Left kidney (tissue), 1 donor: ENCODE measurements at regions not wholly inside any gene's neighbourhood (a gene's known extent, or its start where the extent isn't known, plus 50 kb on each side); places are given as distances from the start of the nearest gene placed in this dataset.
"Not testable (repeated sequence)": the region's sequence is repeated elsewhere in the genome, so short reads cannot be mapped to it uniquely, and the experiment has no call there.

Experiments
- DNase-seq: peaks from one replicate; pipeline ENCODE4 v3.0.0-alpha.2; 2013

DNA sequence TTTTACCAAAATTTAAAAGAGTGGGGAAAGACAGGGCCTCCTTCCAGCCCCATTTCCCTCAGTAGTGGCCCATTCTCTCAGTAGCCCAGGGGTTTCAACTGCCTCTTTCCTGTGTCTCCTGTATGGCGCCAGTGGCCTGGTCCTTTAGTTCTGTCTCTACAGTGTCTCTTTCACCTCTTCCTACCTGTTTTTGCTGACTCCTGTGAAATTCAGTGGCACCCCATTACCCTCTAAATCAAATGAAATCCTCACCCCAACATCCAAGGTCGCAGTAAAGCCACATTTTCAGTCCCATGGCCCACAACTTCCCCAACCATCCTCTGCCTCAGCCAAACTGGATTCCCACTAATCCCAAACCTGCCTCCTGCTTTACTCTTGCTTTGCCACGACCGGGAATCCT is 200.7 kb downstream of the IPMK start:
- no peak for DNase-seq

DNA sequence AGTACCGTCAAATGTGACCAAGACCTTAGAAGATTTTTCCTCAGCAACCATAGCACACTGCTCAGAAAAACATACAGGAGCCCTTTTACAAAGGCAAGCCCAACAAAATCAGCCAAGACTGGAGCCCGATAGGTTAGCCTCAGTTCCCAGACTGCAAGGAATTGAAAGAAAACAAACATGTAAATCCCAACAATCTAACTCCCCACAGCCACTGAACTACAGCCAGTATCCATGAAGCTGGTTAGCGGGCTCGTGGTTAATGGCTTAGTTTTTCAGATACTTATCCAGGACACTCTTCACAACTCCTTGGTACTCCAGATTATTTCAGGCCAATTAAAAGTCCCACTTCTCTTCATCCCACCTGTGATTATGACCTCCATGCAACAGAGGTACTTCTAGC is 201.6 kb downstream of the IPMK start:
- no peak for DNase-seq

DNA sequence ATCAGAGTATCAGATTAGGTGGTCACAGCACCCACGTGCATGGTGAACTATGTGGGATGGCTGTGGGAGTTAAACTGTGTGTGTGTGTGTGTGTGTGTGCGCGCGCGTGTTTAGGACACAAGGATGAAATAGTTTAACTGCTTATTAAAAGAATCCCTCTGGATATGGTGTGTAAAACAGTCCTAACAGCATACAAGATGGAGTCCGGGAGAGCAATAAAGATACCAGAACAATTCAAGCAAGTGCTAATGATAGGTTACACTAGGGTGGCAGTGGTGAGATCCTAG is 202.2 kb downstream of the IPMK start:
- DNase-seq: no peak

DNA sequence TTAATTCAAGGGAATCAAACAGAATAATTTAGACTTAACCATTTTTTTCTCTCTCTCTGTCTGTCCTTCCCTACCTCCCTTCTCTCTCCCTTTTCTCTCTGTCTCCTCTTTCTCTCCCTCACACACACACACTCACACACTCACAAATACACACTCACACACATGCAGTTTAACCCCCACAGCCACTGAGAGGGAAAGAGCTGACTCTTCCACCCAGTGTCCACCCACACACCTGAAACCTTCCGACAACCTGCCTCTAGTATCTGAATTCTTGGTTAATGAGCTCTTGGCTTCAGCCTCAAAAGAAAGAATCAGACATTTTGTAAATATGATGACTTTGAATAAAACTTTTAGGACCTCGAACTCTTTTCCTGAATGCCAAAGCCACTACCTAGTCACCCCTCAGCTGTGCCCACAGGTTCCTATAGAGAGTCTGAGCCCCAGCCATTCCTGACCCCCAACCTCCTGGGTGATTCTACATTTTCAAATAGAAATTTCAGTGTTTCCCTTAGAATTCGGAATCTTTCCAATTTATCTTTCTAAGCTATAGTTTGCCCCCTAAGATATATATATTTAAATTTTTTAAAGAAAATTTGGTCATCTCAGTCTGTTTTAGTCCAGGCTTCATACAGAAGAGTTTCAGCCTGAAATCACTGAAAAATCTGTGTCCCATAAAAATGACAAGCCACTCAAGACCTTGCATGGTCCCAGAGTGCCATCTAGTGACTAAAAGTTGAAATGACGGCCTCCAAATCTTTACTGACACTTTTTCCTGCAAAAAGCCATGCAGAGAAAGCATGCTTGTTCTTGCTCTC is 202.8 kb downstream of the IPMK start:
- peak; percentile 72 for DNase-seq

DNA sequence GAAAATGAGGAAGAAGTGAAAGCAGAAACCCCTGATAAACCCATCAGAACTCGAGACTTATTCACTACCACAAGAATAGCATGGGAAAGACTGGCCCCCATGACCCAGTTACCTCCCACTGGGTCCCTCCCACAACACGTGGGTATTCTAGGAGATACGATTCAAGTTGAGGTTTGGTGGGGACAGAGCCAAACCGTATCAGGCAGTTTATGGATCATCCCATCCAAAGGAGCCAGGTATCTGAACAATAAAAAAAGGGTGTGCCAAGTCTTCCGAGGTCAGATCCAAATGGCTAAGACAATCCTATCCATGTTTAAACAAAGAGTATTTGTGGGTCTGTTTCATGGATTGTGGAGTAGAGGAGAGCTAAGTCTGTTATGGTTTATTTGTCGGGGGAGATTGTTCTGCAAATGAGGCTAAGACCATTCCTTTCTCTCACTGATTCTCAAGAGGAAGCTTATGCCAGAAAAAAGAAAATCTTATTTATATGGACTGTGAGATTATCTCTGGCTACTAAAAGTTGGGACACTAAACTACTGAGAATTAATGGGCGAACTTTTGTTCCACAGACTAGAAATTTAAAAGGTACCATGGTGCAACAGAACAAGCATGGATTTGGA is 203.7 kb downstream of the IPMK start:
- DNase-seq: no peak

DNA sequence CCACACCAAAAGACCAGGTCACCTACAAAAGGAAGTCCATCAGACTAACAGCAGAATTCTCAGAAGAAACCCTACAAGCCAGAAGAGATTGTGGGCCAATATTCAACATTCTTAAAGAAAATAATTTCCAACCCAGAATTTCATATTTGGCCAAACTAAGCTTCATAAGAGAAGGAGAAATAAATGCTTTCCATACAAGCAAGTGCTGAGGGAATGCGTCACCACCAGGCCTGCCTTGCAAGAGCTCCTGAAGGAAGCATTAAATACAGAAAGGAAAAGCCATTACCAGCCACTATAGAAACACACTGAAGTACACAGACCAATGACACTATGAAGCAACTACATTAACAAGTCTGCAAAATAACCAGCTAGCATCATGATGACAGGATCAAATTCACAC is 209.0 kb downstream of the IPMK start:
- DNase-seq: not testable (repeated sequence)

DNA sequence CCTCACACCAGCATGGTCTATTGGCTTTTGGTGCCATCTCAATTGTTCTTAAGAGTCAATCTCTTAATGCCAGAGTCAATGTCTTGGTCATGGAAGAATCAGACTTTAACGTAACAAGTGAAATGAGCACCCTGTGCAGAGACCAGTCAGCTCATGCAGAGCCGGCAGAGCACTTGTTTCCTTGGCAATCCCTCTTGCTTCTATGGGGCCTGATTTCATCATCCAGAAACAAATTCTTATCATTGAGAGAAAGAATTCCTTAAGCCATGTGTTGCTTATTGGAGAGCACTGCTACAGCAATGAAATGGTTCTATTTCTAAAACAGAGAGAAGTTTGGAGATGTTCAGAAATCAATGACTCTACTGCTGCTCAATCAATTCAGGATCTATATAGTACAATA is 212.8 kb downstream of the IPMK start:
- DNase-seq: no peak

DNA sequence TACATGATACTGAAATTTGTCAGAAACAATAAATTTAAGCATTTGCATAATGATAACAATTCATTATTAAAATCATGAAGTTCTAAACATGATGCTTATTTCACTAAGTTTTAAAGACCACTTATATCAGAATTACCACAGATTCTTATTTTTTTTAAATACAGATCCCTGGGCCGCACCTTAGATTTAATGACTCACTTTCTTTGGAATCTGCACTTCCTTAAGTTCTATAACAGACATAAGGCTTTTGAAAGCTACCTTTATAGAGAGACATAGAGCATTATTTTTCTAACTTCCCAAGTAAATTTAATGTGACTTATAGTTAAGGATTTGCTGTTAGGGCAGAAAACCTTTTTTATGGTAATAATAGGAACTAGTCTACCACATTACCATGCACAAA is 214.9 kb downstream of the IPMK start:
- no peak for DNase-seq

DNA sequence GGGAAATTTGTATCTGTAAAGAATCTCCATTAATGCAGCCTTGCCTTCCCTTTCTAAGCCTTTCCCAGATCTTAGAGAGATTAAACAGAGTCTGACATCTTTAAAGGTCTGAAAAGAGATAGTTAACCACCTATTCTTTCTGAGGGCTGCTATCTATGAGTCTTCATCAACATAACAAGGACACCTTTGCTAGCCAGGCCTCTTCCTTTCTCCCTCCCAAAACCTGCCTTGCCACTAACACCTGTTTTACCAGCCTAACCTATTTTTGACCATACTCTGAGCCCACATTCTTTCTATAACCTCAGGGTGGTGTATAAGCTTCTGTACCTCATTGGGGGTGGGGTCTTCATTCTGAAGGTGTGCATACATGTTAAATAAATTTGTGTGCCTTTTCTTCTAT is 217.1 kb downstream of the IPMK start:
- DNase-seq: no peak

DNA sequence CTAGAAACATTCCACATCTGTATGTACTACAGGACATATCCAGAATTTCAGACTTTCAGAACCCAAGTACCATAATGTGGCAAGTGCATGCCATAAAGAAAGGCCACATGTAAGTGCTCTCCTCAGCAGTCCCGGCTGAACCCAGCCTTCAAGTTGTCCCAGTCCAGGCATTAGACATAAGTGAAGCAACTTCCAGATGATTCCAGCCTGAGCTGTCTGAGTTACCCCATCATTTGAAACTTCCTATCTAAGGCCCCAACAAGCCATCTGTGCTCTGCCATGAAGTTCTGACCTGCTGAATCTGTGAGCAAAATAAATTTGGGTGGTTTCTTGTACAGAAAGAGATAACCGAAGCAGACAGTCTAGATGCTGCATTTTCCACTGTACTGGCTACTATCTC is 218.8 kb downstream of the IPMK start:
- DNase-seq: no peak

DNA sequence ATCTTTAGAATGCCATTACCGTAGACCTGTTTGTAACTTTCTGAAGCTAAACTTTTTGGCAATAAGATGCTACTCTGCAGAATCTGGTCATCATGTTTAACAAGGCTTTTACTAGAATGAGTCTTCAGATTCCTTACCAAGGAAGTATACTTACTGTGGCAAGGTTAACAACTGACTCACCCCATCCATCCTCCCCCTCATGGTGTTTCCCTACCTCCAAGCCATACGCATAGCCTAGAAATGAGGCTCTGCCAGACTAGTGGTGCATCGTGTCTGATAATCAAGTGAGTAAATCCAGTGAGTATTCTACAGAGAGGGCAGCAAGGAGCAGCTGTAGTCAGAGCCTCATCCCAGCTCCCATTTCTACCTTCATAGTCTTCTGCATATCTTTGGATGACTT is 223.6 kb downstream of the IPMK start:
- DNase-seq: no peak

DNA sequence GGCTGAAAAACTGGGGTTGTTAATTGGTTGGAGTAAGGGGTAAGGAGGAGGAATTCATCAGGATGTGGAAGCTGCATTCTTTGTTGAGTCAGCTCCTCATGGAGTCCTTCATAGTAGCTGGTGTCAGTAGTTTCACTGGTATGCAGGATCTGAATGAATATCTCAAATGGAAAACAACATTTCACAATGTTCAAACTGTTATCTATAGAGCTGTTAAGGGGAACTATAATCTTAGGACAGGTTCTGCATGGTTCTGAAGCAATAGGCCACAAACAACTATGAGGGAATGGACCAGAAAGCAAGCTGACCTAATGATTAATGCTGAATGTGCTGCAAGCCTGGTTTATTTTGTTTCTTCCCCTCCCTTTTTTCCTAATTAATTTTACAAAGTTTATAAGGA is 225.8 kb downstream of the IPMK start:
- no peak for DNase-seq

DNA sequence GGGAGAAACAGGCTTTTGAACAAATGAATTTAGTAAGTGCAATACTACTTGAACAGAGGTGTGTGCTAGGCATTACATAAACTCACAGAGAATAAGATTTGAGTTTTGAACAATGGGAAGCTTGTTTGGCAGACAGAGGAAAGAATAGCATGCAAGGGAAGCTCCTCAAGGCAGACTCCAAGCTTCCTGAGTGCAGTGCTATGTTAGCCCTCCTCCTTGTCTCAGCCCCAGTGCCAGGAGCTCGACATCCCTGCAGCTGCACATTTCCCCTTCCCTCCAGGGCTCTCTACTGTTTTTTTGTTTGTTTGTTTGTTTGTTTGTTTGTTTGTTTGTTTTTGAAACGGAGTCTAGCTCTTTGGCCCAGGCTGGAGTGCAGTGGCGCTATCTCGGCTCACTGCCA is 237.5 kb downstream of the IPMK start:
- DNase-seq: no peak

DNA sequence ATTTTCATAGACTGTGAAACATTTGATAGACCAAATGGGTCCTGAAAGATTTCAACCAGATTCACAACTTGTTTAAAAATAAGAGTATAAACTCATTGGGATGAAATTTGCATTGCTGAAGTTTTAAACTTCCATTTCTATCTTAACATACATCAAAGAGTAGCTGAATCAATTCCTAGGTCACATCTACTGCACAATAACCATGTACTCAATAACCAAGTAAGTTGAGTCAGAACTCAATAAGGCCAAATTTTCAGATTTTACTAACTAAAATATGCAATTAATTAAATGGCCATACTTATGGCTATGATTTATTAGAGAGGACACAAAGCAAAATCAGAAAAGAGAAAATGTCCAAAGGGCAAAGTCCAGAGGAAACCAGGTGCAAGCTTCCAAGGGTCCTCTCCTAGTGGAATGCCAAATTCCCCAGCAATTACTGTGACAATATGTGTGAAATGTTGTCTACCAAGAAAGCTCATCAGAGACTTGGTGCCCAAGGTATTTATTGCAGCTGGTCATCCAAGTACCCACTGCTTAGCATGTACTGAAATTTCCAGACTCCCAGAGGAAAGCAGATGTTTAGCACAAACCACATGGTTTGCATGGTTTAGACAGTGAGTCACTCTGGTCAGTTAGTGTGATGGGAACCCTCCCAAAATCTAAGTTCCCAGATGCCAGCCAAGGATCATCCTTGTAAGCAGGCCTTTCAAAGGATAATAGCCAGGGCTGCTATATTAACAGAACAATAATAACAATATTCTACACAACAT is 238.9 kb downstream of the IPMK start:
- no peak for DNase-seq

DNA sequence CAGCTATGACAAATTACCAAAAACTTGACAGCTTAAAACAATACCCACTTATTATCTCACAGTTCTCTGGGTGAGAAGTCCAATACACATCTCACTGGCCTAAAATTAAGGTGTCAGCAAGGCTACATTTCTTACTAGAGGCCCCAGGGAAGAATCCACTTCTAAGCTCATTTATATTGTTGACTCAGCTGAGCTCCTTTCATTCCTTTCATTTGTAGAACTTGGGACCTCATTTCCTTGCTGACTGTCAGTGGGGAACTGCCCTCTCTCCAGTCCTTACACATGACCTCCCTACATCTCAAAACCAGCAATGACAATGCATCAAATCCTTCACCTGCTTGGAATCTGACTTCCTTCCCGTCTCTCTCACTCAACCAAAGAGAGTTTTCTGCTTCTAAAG is 240.3 kb downstream of the IPMK start:
- no peak for DNase-seq

DNA sequence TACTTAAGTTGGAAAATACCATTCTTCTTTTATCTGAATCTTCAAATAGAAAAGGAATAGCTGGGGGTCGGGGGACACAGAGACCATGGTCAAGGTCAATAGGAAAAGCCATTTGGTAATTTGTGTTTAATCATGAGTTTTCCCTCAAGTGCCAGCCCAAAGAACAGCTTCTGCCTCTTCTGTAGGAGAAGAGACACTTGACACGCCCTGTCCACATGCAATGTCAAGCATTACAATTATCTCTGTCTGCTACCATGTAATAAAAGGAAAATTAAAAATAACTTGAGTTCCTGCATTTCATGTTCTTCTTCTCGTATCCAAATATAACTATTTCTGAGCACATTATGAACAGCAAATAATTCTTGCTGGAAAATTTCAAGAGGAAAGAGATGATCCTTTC is 241.7 kb downstream of the IPMK start:
- no peak for DNase-seq

DNA sequence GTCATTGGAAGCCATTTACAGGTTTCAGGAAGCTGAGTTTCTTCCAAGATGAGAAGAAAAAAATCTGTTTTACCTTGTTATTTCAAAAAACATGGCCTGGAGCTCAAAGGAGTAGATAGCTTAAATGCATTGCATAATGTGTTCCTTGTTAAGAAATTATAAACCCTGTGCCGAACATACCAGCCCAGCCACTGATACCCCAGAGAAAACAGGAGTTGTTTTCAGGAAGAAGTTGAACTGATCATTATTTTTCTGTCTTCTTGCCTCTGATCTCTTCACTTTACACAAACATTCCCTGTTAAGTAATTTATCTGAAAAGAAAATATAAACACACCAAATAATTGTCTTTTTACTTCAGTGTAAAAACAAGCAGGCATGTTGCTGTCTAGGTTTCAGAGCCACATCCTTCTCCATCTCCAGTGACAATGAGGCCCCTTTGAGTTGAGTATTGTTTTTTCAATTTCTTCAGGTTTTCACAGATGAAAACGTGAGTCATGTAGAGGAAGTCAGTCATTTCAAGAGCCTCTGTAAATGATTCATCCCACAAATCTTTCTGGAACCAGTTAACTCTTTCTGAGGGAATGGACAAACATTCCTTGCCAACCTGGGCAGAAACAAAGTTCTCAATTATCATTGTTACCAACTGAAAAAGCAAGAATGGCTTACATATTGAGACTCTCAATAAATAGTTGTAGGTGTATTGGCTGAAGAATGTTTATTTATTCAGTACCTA is 244.2 kb downstream of the IPMK start:
- DNase-seq: peak; percentile 8

DNA sequence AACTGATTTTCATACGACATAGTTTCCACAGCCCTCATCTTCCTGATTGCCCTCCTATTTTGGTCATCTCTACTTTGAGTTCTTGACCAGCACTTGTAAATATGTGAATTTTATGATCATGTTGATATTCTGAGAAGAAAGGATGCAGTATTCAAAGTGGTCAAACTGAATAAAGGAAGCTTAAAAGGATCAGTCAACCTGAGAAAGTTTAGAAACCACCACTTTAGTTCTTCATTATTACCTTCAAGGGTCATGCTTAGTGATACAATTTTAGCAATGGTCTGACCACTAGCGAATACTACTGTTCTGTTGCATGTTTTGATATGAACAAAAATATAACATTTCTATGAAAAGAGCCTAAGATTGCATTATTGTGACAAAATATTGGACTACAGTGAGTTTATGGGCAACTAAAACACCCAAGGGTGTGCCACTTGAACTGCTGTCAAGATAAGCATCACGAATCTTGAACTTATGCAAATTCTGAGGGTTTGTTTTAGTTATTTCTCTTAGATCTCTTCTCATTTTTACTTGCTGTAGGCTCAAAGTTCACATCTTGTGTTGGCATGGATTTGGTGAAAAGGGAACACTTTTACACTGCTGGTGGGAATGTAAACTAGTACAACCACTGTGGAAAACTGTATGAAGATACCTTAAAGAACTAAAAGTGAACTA is 247.7 kb downstream of the IPMK start:
- DNase-seq: no peak

DNA sequence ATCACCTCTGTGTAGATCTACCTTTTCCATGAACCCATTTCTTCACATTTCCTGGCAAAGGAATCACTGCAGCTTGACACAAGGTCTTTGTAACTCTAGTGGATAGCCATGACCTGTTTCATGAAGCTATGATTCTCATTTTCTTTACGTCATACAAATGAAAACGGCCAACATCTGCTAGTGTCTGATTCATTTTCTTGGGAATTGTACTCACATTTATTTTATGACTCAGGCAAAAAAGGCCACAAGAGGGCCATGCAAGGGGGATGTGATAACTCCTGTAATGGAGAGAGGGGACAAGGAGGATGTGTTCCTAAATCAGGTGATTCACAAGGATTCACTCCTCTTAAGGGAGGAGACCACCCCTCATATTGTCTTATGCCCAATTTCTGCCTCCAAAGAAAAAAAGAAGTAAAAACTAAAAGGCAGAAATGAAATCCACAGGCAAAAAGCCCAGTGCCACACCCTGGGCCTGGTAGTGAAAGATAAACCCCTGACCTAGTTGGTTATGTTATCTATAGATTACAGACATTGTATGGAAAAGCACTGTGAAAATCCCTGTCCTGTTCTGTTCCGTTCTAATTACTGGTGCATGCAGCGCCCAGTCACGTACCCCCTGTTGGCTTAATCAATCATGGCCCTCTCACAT is 249.9 kb downstream of the IPMK start:
- no peak for DNase-seq

DNA sequence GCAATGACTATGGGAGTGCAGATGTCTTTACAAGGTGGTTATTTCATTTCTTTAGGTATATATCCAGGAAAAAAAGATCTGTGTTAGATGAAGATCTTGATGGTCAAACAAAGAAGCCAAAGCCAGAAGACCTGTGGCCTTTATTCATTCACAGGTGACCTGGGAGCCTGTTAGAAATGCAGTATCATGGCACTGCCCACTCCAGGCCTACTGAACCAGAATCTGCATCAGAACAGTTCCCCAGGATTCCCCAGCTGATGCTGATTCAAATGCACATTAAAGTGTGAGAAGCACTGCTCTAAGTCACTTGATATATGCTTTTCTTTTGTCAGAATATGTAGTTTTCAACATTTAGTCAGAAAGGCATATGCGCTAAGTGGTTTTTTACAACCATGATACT is 251.1 kb downstream of the IPMK start:
- no peak for DNase-seq

DNA sequence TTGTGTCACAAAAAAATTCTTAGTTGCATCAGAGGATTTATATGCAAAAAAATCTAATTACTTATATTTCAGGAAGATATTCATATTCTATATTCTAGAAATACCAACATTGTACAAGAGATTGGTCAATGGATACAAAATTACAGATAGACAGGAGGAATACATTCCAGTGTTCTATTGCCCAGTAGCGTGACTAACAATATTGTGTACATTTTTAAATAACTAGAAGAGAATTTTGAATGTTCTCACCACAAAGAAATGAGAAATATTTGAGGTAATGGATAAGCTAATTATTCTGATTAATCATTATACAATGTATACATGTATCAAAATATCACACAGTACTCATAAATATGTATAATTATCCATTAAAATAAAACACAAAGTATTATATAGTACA is 253.3 kb downstream of the IPMK start:
- no peak for DNase-seq

DNA sequence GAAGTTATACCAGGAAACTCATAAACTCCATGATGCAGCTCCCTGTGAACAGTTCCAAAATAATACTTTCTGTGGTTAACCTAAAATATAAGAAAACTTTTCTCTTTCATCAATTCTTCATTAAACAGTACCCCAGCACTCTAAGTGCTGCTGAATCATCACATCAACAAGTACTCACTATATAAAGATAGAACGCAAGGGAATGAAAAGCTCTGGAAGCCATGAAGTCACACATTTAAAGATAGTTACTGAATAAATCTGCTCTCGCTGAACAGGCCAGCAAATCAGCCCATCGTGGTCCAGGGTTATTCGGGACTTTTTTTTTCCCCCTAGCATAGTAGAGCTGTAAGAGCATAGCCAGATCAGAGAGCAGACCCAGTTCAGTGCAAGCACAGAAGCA is 254.3 kb downstream of the IPMK start:
- no peak for DNase-seq
